ENCODE measurements at regions not wholly inside any gene's neighbourhood (a gene's known extent, or its start where the extent isn't known, plus 50 kb on each side); places are given as distances from the start of the nearest gene placed in this dataset.

DNA sequence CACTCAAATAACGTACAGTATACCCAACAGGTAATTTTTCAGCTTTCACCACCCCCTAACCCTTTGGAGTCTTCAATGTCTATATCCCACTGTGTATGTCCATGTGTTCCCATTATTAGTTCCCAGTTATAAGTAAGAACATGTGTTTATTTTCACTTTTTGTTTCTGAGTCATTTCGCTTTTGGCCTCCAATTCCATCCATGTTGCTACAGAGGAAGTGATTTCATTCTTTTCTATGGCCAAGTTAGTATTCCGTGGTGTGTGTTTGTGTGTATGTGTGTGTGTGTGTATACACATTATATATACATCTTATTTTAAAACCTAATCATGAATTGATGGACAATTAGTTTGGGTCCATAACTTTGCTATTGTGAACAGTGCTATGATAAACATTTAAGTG is 464.4 kb downstream of the CMPK2 start:
- ATAC-seq: no peak

DNA sequence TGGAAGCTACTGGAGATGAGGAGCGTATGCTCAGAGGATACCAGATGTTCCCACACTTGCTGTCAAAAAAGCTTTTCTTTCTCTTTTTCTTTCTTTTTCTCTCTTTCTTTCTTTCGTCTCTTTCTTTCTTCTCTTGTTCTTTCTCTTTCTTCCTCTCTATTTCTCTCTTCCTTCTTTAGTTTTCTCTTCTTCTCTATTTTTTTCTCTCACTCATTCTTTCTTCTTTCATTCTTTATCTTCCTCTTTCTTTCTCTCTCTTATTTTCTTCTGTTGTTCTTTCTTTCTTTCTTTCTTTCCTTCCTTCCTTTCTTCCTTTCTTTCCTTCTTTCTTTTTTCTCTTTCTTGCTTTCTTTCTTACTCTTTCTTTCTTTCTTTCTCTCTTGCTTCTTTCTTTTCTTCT is 457.6 kb downstream of the CMPK2 start:
- TF ChIP-seq POLR2AphosphoS5 (IDR thresholded peaks at IDR 0.05; ENCODE audit: low read depth, low read length) (no peak), TCF7L2 (IDR thresholded peaks at IDR 0.05; ENCODE audit: low read depth, low read length) (no peak)
- intact Hi-C loops (cut with micrococcal nuclease; ENCODE audit: unreplicated experiment): no loop called here
- POLR2A ChIA-PET: no interaction called here
- no TSS peak for BruUV-seq (replicated peaks)
- Histone ChIP-seq H3K36me3 (ENCODE audit: control insufficient read depth, insufficient read depth, low read length) (no peaks in the 10 kb centered on the region), H3K27ac (ENCODE audit: low read length) (no peak overlapping the region), H3K4me1 (ENCODE audit: control insufficient read depth, insufficient read depth, low read length) (no peaks in the 10 kb centered on the region), H3K9me3 (ENCODE audit: control insufficient read depth, insufficient read depth, low read depth, low read length) (no peaks in the 10 kb centered on the region), H3K4me3 (ENCODE audit: low read depth in 2 of 2, low read length in 2 of 2) (no peak overlapping the region), H3K27me3 (ENCODE audit: control insufficient read depth, insufficient read depth, low read length) (no peaks in the 10 kb centered on the region)
- CTCF ChIA-PET: no interaction called here
- in situ Hi-C loops (cut with HindIII; ENCODE audit: low pct_unique_long_range_greater_than_20kb, low sequenced_read_pairs): no loop called here
- ATAC-seq: no peak
- no peak for DNase-seq (ENCODE audit: low read depth, low spot score)

More for the DNA sequence above, 464.4 kb downstream of the CMPK2 start:
- H3K4me3 ChIP-seq (ENCODE audit: low read depth in 2 of 2, low read length in 2 of 2): no peak overlapping the region
- ChIA-PET CTCF (no interaction called here), POLR2A (no interaction called here)
- DNase-seq (ENCODE audit: low read depth, low spot score): no peak
- TF ChIP-seq, protein P1, sequence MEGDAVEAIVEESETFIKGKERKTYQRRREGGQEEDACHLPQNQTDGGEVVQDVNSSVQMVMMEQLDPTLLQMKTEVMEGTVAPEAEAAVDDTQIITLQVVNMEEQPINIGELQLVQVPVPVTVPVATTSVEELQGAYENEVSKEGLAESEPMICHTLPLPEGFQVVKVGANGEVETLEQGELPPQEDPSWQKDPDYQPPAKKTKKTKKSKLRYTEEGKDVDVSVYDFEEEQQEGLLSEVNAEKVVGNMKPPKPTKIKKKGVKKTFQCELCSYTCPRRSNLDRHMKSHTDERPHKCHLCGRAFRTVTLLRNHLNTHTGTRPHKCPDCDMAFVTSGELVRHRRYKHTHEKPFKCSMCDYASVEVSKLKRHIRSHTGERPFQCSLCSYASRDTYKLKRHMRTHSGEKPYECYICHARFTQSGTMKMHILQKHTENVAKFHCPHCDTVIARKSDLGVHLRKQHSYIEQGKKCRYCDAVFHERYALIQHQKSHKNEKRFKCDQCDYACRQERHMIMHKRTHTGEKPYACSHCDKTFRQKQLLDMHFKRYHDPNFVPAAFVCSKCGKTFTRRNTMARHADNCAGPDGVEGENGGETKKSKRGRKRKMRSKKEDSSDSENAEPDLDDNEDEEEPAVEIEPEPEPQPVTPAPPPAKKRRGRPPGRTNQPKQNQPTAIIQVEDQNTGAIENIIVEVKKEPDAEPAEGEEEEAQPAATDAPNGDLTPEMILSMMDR (IDR thresholded peaks at IDR 0.05): no peak
- TF ChIP-seq, protein P2, sequence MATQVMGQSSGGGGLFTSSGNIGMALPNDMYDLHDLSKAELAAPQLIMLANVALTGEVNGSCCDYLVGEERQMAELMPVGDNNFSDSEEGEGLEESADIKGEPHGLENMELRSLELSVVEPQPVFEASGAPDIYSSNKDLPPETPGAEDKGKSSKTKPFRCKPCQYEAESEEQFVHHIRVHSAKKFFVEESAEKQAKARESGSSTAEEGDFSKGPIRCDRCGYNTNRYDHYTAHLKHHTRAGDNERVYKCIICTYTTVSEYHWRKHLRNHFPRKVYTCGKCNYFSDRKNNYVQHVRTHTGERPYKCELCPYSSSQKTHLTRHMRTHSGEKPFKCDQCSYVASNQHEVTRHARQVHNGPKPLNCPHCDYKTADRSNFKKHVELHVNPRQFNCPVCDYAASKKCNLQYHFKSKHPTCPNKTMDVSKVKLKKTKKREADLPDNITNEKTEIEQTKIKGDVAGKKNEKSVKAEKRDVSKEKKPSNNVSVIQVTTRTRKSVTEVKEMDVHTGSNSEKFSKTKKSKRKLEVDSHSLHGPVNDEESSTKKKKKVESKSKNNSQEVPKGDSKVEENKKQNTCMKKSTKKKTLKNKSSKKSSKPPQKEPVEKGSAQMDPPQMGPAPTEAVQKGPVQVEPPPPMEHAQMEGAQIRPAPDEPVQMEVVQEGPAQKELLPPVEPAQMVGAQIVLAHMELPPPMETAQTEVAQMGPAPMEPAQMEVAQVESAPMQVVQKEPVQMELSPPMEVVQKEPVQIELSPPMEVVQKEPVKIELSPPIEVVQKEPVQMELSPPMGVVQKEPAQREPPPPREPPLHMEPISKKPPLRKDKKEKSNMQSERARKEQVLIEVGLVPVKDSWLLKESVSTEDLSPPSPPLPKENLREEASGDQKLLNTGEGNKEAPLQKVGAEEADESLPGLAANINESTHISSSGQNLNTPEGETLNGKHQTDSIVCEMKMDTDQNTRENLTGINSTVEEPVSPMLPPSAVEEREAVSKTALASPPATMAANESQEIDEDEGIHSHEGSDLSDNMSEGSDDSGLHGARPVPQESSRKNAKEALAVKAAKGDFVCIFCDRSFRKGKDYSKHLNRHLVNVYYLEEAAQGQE (IDR thresholded peaks at IDR 0.05; ENCODE audit: insufficient read depth in 1 of 2, low read depth in 2 of 2, low read length in 1 of 2): no peak
- TF ChIP-seq POLR2AphosphoS5 (IDR thresholded peaks at IDR 0.05; ENCODE audit: low read depth, low read length) (no peak), SIN3A (IDR thresholded peaks at IDR 0.05; ENCODE audit: borderline replicate concordance, insufficient read depth, low read depth, low read length) (no peak), TCF7L2 (IDR thresholded peaks at IDR 0.05; ENCODE audit: low read depth, low read length) (no peak)
- in situ Hi-C loops (cut with HindIII; ENCODE audit: low pct_unique_long_range_greater_than_20kb, low sequenced_read_pairs): no loop called here
- H3K9me3 ChIP-seq (ENCODE audit: control insufficient read depth, insufficient read depth, low read depth, low read length): no peaks in the 10 kb centered on the region
- H3K36me3 ChIP-seq (ENCODE audit: control insufficient read depth, insufficient read depth, low read length): no peaks in the 10 kb centered on the region
- H3K27ac ChIP-seq (ENCODE audit: low read length): no peak overlapping the region
- H3K27me3 ChIP-seq (ENCODE audit: control insufficient read depth, insufficient read depth, low read length): no peaks in the 10 kb centered on the region
- intact Hi-C loops (cut with micrococcal nuclease; ENCODE audit: unreplicated experiment): no loop called here
- no peaks in the 10 kb centered on the region for H3K4me1 ChIP-seq (ENCODE audit: control insufficient read depth, insufficient read depth, low read length)
- no TSS peak for BruUV-seq (replicated peaks)

DNA sequence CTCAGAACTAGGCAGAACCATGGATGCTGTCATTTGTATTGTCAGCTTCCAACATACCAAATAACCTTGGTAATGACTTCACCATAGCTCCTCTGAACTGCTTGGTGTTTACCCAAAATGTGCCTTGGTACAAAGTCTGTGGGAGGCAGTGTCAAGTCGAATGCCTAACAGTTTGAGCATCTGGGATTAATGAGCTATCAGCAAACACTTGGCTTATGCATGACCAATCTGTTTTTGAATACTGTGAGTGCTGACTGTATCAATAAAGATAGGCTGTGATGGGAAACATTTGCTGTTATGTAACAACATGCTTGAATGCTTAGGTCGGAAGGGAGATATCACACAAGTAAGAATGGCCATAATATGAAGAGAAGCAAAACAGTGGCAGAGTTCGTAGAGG is 455.4 kb downstream of the CMPK2 start:
- CTCF ChIA-PET: no interaction called here

More for the DNA sequence above, 455.4 kb downstream of the CMPK2 start:
- Histone ChIP-seq H3K4me3 (ENCODE audit: low read depth in 2 of 2, low read length in 2 of 2) (no peak overlapping the region), H3K36me3 (ENCODE audit: control insufficient read depth, insufficient read depth, low read length) (no peaks in the 10 kb centered on the region), H3K27me3 (ENCODE audit: control insufficient read depth, insufficient read depth, low read length) (no peaks in the 10 kb centered on the region), H3K4me1 (ENCODE audit: control insufficient read depth, insufficient read depth, low read length) (no peaks in the 10 kb centered on the region), H3K27ac (ENCODE audit: low read length) (no peak overlapping the region), H3K9me3 (ENCODE audit: control insufficient read depth, insufficient read depth, low read depth, low read length) (no peaks in the 10 kb centered on the region)
- DNase-seq (ENCODE audit: low read depth, low spot score) (no peak), ATAC-seq (no peak)
- POLR2A ChIA-PET: no interaction called here
- in situ Hi-C loops (cut with HindIII; ENCODE audit: low pct_unique_long_range_greater_than_20kb, low sequenced_read_pairs) (no loop called here), intact Hi-C loops (cut with micrococcal nuclease; ENCODE audit: unreplicated experiment) (no loop called here)
- no peak for TF ChIP-seq TCF7L2 (IDR thresholded peaks at IDR 0.05; ENCODE audit: low read depth, low read length)
- TF ChIP-seq, protein P2 (IDR thresholded peaks at IDR 0.05; ENCODE audit: insufficient read depth in 1 of 2, low read depth in 2 of 2, low read length in 1 of 2): no peak
- no peak for TF ChIP-seq POLR2AphosphoS5 (IDR thresholded peaks at IDR 0.05; ENCODE audit: low read depth, low read length)
- no peak for TF ChIP-seq SIN3A (IDR thresholded peaks at IDR 0.05; ENCODE audit: borderline replicate concordance, insufficient read depth, low read depth, low read length)
- TF ChIP-seq, protein P1 (IDR thresholded peaks at IDR 0.05): no peak
- BruUV-seq (replicated peaks): no TSS peak
